GM18867 (cell line): ENCODE measurements at regions not wholly inside any gene's neighbourhood (a gene's known extent, or its start where the extent isn't known, plus 50 kb on each side); places are given as distances from the start of the nearest gene placed in this dataset.

Experiments
- ATAC-seq: cut with Tn5 transposase; IDR thresholded peaks from one replicate; pipeline ENCODE4 v1.9.1; 2021; ENCODE audit warnings: mild to moderate bottlenecking, moderate library complexity; ENCODE audit not compliant: unreplicated experiment

- no peak for ATAC-seq
Measured at GRCh38 chr20:52419205-52419604, 227.6 kb upstream of the ZFP64 start.

GRCh38 chr20:52416953-52417352 is 225.4 kb upstream of the ZFP64 start:
- ATAC-seq = no peak

- no peak for ATAC-seq
Measured at GRCh38 chr20:52411611-52412010, 220.0 kb upstream of the ZFP64 start.

- no peak for ATAC-seq
Measured at GRCh38 chr20:52410731-52411234, 219.2 kb upstream of the ZFP64 start.

GRCh38 chr20:52410182-52410647 is 218.6 kb upstream of the ZFP64 start:
- no peak for ATAC-seq

GRCh38 chr20:52405986-52406385 is 214.4 kb upstream of the ZFP64 start:
- no peak for ATAC-seq

- ATAC-seq = peak; percentile 65
Measured at GRCh38 chr20:52405417-52405816, 213.8 kb upstream of the ZFP64 start.

- no peak for ATAC-seq
Measured at GRCh38 chr20:52404671-52405070, 213.1 kb upstream of the ZFP64 start.

GRCh38 chr20:52402950-52403349 is 211.4 kb upstream of the ZFP64 start:
- peak; percentile 76 for ATAC-seq

- no peak for ATAC-seq
Measured at GRCh38 chr20:52402514-52402913, 210.9 kb upstream of the ZFP64 start.

GRCh38 chr20:52401431-52401830 is 209.9 kb upstream of the ZFP64 start:
- ATAC-seq = no peak

GRCh38 chr20:52399352-52399751 is 207.8 kb upstream of the ZFP64 start:
- ATAC-seq = no peak

- ATAC-seq = no peak
Measured at GRCh38 chr20:52389606-52390005, 198.0 kb upstream of the ZFP64 start.

- ATAC-seq = no peak
Measured at GRCh38 chr20:52383995-52384621, 192.5 kb upstream of the ZFP64 start.

- no peak for ATAC-seq
Measured at GRCh38 chr20:52382933-52383332, 191.4 kb upstream of the ZFP64 start.

- no peak for ATAC-seq
Measured at GRCh38 chr20:52379723-52380336, 188.3 kb upstream of the ZFP64 start.

- no peak for ATAC-seq
Measured at GRCh38 chr20:52372169-52372568, 180.6 kb upstream of the ZFP64 start.

GRCh38 chr20:52365688-52366087 is 174.1 kb upstream of the ZFP64 start:
- ATAC-seq = no peak

GRCh38 chr20:52364405-52364804 is 172.8 kb upstream of the ZFP64 start:
- ATAC-seq = no peak

- no peak for ATAC-seq
Measured at GRCh38 chr20:52361650-52362049, 170.1 kb upstream of the ZFP64 start.

GRCh38 chr20:52349806-52350205 is 158.2 kb upstream of the ZFP64 start:
- no peak for ATAC-seq

- ATAC-seq = no peak
Measured at GRCh38 chr20:52348434-52348833, 156.9 kb upstream of the ZFP64 start.

GRCh38 chr20:52346797-52347196 is 155.2 kb upstream of the ZFP64 start:
- no peak for ATAC-seq
